Natural killer cell (primary cell): ENCODE measurements at regions not wholly inside any gene's neighbourhood (a gene's known extent, or its start where the extent isn't known, plus 50 kb on each side); places are given as distances from the start of the nearest gene placed in this dataset.
A peak's percentile ranks its signal among the peaks of the same experiment; 100 is the strongest.
"Not testable (repeated sequence)": the region's sequence is repeated elsewhere in the genome, so short reads cannot be mapped to it uniquely, and the experiment has no call there.

Source experiments
- ATAC-seq, 3 donors: fragments of 150-1000 bp in 2 of 3; fragments of 200-7000 bp in 1 of 3; cut with Tn5 transposase; 1 replicate in 1 of 3; 2 replicates in 2 of 3; pipeline ENCODE4 v1.10.0; 2021; ENCODE audit warnings: mild to moderate bottlenecking in 2 of 3, moderate library complexity in 2 of 3
- DNase-seq, 2 donors: peaks; one replicate each; pipeline versions ENCODE4 v3.0.0 to v3.0.0-alpha.2; 2013 to 2021; ENCODE audit warnings: mixed read lengths in 1 of 2
- H3K27ac ChIP-seq: one replicate; pipeline ENCODE4 v1.5.1; 2013; ENCODE audit warnings: mild to moderate bottlenecking, low read length
- H3K27me3 ChIP-seq: one replicate; pipeline ENCODE4 v1.6.1; 2013; ENCODE audit warnings: low read length; ENCODE audit not compliant: control insufficient read depth, insufficient read depth
- H3K36me3 ChIP-seq: one replicate; pipeline ENCODE4 v1.6.1; 2013; ENCODE audit warnings: low read length; ENCODE audit not compliant: control insufficient read depth, insufficient read depth
- H3K4me1 ChIP-seq: one replicate; pipeline ENCODE4 v1.6.1; 2013; ENCODE audit warnings: low read length; ENCODE audit not compliant: control insufficient read depth, insufficient read depth
- H3K4me3 ChIP-seq: one replicate; pipeline ENCODE4 v1.5.1; 2013; ENCODE audit warnings: low read length
- H3K9me3 ChIP-seq: one replicate; pipeline ENCODE4 v1.6.1; 2013; ENCODE audit warnings: low read length; ENCODE audit not compliant: control insufficient read depth, insufficient read depth
- H3K27ac Mint-ChIP-seq, 2 donors: one replicate each; pipeline ENCODE4 v1.8.0; 2022; ENCODE audit warnings: mild to moderate bottlenecking in 2 of 2, mixed read lengths in 2 of 2, moderate library complexity in 1 of 2
- H3K27me3 Mint-ChIP-seq, 2 donors: one replicate each; pipeline ENCODE4 v1.8.0; 2022; ENCODE audit warnings: low read depth in 2 of 2, mixed read lengths in 2 of 2
- H3K36me3 Mint-ChIP-seq: one replicate; pipeline ENCODE4 v1.8.0; 2022; ENCODE audit warnings: mixed read lengths
- H3K4me1 Mint-ChIP-seq, 2 donors: one replicate each; pipeline ENCODE4 v1.8.0; 2022; ENCODE audit warnings: mixed read lengths in 2 of 2
- H3K4me3 Mint-ChIP-seq: one replicate; pipeline ENCODE4 v1.8.0; 2022; ENCODE audit warnings: mild to moderate bottlenecking, moderate library complexity, mixed read lengths
- H3K9me3 Mint-ChIP-seq, 2 donors: one replicate each; pipeline ENCODE4 v1.8.0; 2022; ENCODE audit warnings: mixed read lengths in 2 of 2
- WGBS: methylation state at CpG from one replicate; pipeline ENCODE4 v1.1.7; 2013; ENCODE audit warnings: missing lambda C conversion rate; ENCODE audit not compliant: insufficient coverage; 5-methylcytosine and 5-hydroxymethylcytosine counted together
- intact Hi-C: fragments of 100-400 bp; cut with micrococcal nuclease; formaldehyde crosslinking; loops from one replicate; pipeline ENCODE4 v1.14.2; 2022
- TF ChIP-seq, protein P1 (sequence below): fragments of 200-600 bp; IDR thresholded peaks from one replicate; pipeline ENCODE4 v1.8.0; 2022; ENCODE audit warnings: antibody characterized with exemption

DNA sequence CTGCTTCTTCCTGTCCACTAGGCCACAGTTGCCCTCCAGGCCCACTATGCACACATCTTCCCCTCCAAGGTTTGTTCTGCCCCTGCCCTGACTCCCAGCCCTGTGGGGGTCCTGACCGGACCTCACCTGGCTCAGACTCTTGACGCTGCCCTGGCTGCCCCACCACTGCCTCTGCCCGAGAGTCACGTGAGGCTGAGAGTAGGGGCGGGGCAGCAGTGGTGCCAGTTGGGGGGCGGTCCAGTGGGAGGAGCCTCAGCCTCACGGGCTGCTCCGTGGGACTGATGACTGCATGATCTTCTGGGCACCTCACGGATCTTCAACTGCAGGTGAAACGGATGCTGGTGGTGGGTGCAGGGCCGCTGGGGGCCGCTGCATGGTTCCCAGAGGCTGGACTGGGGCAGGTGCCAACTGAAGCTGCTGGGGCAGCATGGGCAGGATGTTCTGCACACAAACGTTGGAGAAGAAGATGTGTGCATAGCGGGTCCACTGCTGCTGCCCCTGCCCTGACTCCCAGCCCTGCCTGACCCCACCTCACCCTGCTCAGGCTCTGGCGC is 77.6 kb downstream of the HHIPL2 start:
- intact Hi-C loops, H3K4me3 ChIP-seq, H3K36me3 ChIP-seq, H3K4me1 ChIP-seq, H3K9me3 ChIP-seq, H3K4me3 Mint-ChIP-seq, H3K9me3 Mint-ChIP-seq, H3K27me3 ChIP-seq, H3K4me1 Mint-ChIP-seq, H3K27ac Mint-ChIP-seq, H3K27ac ChIP-seq, DNase-seq, ATAC-seq, H3K27me3 Mint-ChIP-seq, H3K36me3 Mint-ChIP-seq: not testable (repeated sequence)
- WGBS: 88% methylated on average over 14 of the region's 15 CpGs

DNA sequence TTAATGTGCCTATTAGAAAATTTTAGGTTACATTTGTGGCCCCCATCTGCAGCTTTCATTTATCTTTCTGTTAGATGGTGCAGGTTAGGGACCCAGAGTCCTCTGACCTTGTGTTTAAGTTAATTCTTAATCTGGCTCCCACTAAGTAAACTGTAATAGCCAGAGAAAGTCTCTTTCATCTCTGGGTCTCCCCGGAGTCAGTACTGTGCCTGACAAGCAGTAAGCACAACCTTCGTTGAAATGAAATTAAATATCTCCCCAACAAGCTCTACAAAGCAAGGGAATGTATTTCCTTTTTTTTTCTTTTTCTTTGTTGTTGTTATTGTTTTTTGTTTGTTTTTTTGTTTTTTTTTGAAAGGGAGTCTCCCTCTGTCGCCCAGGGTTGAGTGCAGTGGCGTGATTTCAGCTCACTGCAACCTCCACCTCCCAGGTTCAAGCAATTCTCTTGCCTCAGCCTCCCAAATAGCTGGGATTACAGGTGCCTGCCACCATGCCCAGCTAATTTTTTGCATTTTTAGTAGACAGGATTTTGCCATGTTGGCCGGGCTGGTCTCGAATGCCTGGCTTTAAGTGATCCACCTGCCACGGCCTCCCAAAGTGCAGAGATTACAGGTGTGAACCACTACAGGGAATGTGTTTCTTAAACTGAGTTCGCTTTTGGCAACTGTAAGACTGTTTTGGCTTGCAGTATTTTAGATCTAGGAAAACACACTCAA is 81.6 kb downstream of the HHIPL2 start:
- H3K36me3 ChIP-seq: no peaks in the 10 kb centered on the region
- H3K27ac ChIP-seq: no peak overlapping the region
- H3K27me3 ChIP-seq: no peaks in the 10 kb centered on the region
- TF ChIP-seq, protein P1, sequence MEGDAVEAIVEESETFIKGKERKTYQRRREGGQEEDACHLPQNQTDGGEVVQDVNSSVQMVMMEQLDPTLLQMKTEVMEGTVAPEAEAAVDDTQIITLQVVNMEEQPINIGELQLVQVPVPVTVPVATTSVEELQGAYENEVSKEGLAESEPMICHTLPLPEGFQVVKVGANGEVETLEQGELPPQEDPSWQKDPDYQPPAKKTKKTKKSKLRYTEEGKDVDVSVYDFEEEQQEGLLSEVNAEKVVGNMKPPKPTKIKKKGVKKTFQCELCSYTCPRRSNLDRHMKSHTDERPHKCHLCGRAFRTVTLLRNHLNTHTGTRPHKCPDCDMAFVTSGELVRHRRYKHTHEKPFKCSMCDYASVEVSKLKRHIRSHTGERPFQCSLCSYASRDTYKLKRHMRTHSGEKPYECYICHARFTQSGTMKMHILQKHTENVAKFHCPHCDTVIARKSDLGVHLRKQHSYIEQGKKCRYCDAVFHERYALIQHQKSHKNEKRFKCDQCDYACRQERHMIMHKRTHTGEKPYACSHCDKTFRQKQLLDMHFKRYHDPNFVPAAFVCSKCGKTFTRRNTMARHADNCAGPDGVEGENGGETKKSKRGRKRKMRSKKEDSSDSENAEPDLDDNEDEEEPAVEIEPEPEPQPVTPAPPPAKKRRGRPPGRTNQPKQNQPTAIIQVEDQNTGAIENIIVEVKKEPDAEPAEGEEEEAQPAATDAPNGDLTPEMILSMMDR: no peak
- Mint-ChIP-seq H3K4me3 (peak overlapping the region; percentile 63), H3K27ac (peak overlapping the region; percentile 80 to 84), H3K9me3 (no peaks in the 10 kb centered on the region), H3K27me3 (peaks cover 0 to 8% of the 10 kb centered on the region in 2 donors), H3K4me1 (peaks cover 8 to 11% of the 10 kb centered on the region in 2 donors), H3K36me3 (no peaks in the 10 kb centered on the region)
- H3K4me3 ChIP-seq: no peak overlapping the region
- DNase-seq: no peak
- WGBS: 88% methylated on average over 7 of the region's 8 CpGs
- intact Hi-C loops: loop anchor here (10.0 kb wide), 1 partner anchor 248 kb away; the partner anchor contains the start of genes AIDA and BROX
- ATAC-seq: no peak
- H3K4me1 ChIP-seq: peaks cover 10% of the 10 kb centered on the region
- H3K9me3 ChIP-seq: no peaks in the 10 kb centered on the region

DNA sequence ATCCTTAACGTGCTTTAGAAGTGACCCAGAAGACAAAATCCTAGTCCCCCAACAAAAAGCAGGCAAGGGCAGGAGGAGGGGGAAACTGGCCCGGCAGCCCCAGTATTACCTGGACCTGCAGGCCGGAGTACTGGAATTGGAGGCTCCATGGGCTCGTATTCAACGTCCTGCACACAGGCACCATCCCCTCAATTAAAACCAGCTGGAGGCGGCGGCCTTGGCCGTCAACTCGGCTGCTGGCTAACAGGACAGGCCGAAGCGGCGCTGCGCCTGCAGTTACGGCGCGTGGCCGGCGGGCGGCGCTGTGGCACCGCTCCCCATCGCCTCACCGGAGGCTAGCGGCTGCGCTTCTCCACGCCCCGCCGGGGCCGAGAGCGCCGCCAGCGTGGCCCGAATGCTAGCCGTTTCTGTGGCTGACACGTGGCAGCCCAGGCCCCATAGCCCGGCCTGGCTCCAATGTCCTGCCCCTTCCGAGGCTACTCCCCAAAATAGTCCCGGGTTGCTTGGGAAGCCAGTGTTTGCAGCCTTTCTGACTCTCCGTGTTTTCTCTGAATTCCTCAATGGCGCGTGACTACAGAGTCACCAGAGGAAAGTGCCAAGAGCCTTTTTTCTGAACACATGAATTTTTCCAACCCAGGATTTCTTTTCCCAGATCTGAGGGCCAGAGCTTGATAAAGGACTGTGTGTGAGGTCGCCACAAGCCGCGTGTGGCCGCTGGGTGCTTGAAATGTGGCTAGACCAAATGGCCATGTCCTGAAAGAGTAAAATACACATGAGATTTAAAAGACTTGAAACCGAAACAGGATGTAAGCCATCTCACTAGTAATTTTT is 82.5 kb downstream of the HHIPL2 start:
- Histone ChIP-seq H3K36me3 (no peaks in the 10 kb centered on the region), H3K4me3 (peak overlapping the region; percentile 26), H3K9me3 (no peaks in the 10 kb centered on the region), H3K27me3 (no peaks in the 10 kb centered on the region), H3K27ac (peak overlapping the region; percentile 48), H3K4me1 (peaks cover 10% of the 10 kb centered on the region)
- H3K4me3 Mint-ChIP-seq: peak overlapping the region; percentile 83
- TF ChIP-seq, protein P1: peak; percentile 99
- no peaks in the 10 kb centered on the region for H3K9me3 Mint-ChIP-seq
- DNase-seq (peak; percentile 84 to 86), ATAC-seq (peak; percentile 96 to 98 (median 98))
- peaks cover 0 to 9% of the 10 kb centered on the region in 2 donors for H3K27me3 Mint-ChIP-seq
- peak overlapping the region; percentile 80 to 84 for H3K27ac Mint-ChIP-seq
- intact Hi-C loops: loop anchor here (1.0 to 10.0 kb wide), 4 partner anchors 169 to 658 kb away; partner anchors contain the start of genes AIDA and BROX
- under 1% methylated on average over 45 of the region's 46 CpGs for WGBS
- no peaks in the 10 kb centered on the region for H3K36me3 Mint-ChIP-seq
- H3K4me1 Mint-ChIP-seq: peaks cover 8 to 11% of the 10 kb centered on the region in 2 donors

DNA sequence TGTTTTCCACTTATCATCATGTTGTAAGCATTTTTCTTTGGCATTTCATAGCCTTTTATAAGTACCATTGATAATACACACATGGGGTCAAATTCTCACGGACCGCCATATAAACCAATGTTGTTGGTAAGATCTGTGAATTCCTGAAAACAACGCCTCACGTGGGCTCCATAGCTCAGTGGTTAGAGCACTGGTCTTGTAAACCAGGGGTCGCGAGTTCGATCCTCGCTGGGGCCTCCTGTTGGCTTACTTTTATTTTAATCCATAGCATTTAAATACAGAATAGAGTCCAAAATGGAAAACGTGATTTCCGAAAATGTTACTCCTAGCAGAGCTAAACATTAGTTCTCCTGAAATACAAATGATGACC is 83.1 kb downstream of the HHIPL2 start:
- intact Hi-C loops: loop anchor here (1.0 to 10.0 kb wide), 4 partner anchors 169 to 658 kb away; partner anchors contain the start of genes AIDA and BROX
- no peaks in the 10 kb centered on the region for H3K36me3 ChIP-seq
- DNase-seq (peak; percentile 54 to 84), ATAC-seq (peak; percentile 35 to 40 (median 38))
- 18% methylated on average over 10 of the region's 10 CpGs for WGBS
- H3K4me3 ChIP-seq: peak overlapping the region; percentile 26
- TF ChIP-seq, protein P1: no peak
- no peaks in the 10 kb centered on the region for H3K27me3 ChIP-seq
- no peaks in the 10 kb centered on the region for H3K36me3 Mint-ChIP-seq
- H3K4me1 ChIP-seq: peaks cover 10% of the 10 kb centered on the region
- peaks cover 0 to 12% of the 10 kb centered on the region in 2 donors for H3K27me3 Mint-ChIP-seq
- H3K9me3 Mint-ChIP-seq: no peaks in the 10 kb centered on the region
- H3K27ac Mint-ChIP-seq: peak overlapping the region; percentile 80 to 84
- H3K27ac ChIP-seq: peak overlapping the region; percentile 48
- H3K4me1 Mint-ChIP-seq: peaks cover 8 to 11% of the 10 kb centered on the region in 2 donors
- no peaks in the 10 kb centered on the region for H3K9me3 ChIP-seq
- H3K4me3 Mint-ChIP-seq: peak overlapping the region; percentile 82
